Endothelial cell of hepatic sinusoid (primary cell): ENCODE measurements at regions not wholly inside any gene's neighbourhood (a gene's known extent, or its start where the extent isn't known, plus 50 kb on each side); places are given as distances from the start of the nearest gene placed in this dataset.

Source experiments
- in situ Hi-C: cut with HindIII; loops from 2 replicates; pipeline ENCODE4 v1.10.0; 2017; ENCODE audit warnings: low sequenced_read_pairs

- in situ Hi-C loops = no loop called here
Observed at GRCh38 chr10:94085766-94086437, 92.2 kb downstream of the PLCE1 start.

- in situ Hi-C loops = no loop called here
Observed at GRCh38 chr10:94088926-94089381, 95.2 kb downstream of the PLCE1 start.

DNA sequence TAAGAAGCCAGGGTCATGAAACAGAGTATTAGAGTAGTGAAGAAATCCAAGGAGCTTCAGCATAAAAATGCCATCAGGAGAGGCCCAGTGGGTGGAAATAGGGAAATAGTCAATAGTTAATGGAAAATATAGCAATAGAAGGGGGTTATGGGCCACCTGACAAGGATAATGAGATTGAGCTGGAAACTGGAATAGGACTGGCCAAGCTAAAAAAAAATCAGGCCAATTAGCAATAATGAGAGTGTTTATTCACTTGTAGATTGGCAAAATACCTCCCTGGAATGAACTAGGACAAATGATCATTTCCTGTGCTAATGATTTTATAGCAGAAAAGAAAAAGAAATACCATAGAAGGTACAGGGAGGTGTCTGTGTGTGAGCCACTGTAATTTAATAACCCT lies 97.9 kb downstream of the PLCE1 start:
- in situ Hi-C loops = no loop called here

DNA sequence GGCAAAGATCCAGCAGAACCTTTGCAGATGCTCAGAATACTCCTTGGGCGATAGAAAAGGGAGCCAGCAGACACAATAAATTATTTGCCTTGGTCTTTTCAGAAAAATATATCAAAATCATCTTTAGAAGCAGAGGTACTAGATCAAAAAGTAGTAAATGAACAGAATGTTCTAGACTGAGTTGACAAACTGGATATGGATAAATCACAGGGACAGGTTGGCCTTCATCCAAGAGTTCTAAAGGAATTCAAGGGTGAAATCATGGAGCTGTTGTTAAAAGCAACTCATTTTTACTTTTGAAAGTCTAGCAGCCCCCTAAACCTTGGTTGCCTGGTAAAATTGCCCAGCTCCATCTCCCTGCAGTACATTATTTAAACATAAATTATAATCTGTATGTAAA lies 99.1 kb downstream of the PLCE1 start:
- in situ Hi-C loops = no loop called here

GRCh38 chr10:94093286-94093905 lies 99.7 kb downstream of the PLCE1 start:
- in situ Hi-C loops = no loop called here

GRCh38 chr10:94094540-94094939 lies 100.8 kb downstream of the PLCE1 start:
- in situ Hi-C loops = no loop called here

- in situ Hi-C loops = no loop called here
Observed at GRCh38 chr10:94097656-94098055, 103.9 kb downstream of the PLCE1 start.

DNA sequence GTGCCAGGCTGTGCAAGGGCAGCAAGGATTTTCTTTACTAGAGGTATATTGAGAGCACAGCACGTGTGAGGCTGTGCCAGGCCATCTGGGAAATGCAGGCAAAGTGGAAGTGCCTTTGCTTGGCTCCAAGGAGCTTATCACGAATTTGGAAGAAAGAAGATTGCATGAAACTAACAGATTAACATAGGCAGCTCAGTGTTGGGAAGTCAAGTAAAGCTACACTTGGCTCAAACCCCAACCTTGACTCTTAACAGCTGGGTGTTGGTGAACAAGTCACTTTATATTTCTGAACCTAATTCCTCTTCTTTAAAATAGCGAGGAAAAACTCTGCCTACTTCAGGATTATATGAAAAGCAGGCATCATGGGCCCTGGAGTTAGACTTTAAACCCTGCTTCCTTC lies 105.2 kb downstream of the PLCE1 start:
- in situ Hi-C loops = no loop called here

DNA sequence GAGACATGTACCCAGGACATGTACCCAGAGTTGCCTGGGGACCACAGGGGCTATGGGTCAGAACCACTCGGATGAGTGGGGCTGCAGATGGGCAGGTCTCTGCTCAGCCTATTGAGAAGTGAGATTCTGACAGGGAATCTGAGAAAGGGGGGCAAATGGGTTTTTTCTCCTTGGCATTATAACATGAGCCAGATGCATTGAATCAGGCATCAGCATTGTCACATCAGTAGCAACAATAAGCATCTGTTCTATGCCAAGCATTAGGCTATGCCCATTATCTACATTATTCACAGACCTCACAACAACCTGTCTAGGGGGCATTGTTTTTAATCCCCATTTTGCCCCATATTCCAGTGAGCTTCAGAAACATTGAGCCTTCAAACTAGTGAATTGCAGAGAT lies 108.2 kb downstream of the PLCE1 start:
- in situ Hi-C loops = no loop called here

- in situ Hi-C loops = no loop called here
Observed at GRCh38 chr10:94102436-94102835, 108.7 kb downstream of the PLCE1 start.

DNA sequence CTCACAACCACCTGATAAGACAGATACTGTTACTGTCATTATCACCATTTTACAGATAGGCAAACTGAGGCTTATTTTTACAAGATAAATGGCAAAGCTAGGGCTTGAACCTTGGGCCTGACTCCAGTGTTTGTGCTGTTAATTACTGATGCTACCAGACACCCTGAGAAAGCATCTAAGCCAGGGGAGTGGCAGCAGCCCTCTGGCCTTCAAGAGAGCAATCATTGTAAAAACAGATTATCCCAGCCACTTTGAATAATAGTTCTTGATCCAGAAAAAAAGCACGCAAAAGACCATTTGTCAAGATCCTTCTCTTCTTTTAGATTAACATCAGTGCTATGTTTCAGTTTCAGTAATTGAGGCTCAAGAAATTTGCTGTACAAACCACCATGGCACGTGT lies 109.5 kb downstream of the PLCE1 start:
- in situ Hi-C loops = no loop called here

GRCh38 chr10:94103801-94104221 lies 110.1 kb downstream of the PLCE1 start:
- in situ Hi-C loops = no loop called here

DNA sequence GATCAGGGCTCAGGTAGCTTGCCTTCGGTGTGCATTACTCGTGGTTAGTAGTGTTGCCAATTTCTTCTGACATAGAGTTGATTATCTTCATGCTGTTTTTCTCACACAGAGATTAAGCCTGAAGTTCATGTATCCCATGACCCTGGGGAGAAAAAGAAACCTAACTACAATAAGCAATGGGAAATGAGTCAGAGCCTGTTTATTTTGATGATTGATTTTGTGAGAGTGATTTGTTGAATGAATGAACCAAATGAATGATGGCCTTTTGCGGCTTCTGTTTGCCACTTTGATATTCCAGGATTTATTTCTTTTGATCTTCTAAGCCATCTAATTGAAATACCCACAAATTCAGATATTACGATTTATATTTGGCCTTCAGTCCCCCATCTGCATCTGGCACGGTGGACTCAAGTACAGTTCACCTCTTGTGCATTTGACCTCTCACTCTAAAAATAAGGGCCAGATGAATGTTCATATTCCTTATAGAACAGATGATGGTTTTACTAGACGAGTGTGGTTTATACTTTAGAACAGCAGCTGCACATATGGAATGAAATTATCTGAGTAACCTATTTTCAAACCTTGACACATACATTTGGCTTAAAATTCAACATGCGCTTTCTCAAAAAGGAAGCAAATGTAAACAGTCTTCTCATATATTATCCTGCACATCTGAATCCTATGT lies 110.7 kb downstream of the PLCE1 start:
- in situ Hi-C loops = no loop called here

- in situ Hi-C loops = no loop called here
Observed at GRCh38 chr10:94105226-94105625, 111.5 kb downstream of the PLCE1 start.

DNA sequence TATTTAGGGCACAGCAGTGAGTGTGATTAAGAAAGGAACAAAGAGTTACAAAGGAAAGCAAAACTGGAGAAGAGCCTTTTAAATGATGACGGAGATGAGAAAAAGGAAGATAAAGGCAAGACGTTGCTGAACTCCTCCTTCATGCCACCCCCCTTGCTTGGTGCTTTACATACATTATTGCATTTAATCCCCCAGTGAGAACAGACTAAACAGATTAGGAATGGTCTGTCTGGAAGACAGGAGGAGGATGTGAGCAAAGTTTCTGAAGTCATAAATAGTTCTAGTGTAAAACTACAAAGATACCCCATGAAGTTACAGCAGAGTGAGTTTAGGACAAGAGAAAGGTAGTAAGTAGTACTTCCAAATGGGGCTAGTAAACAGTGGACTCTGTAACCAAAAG lies 113.5 kb downstream of the PLCE1 start:
- in situ Hi-C loops = no loop called here

DNA sequence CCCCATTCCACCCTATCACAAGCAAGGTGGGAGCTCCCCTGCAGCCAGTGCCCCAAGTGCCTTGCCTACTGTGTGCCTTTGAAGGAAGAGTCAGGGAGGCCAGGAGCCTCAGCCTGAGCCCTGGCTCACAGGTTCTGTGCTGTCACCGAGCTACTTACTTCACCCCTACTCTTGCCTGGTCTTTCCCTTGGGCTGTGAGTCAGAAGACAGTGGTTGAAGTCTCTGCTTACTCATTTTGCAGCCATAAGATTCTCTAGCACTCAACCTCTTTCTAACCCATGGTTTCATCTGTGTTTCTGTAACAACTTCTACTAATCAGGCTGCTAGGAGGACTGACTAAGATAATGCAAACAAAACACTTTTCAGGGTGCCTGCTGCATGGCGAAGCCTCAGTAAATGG lies 114.5 kb downstream of the PLCE1 start:
- in situ Hi-C loops = no loop called here

DNA sequence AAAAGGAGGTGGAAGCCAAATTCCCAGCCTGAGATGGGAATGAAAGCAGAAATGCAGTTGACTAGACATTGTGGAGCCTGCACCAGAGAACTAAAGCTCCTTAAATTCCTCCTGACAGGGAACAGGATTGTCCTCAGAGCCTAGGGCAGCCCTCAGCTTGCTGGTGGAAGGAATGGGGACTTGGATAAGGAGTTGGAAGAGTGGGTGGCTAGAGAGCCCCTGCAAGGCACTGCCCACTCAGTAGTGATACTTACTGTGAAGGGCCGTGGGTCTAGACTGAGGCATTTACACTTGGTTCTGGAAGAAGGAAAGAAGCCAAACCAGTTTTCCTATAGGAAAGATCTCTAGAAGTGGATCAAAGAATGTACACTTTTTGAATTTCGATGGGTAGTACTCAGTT lies 117.6 kb downstream of the PLCE1 start:
- in situ Hi-C loops = no loop called here

DNA sequence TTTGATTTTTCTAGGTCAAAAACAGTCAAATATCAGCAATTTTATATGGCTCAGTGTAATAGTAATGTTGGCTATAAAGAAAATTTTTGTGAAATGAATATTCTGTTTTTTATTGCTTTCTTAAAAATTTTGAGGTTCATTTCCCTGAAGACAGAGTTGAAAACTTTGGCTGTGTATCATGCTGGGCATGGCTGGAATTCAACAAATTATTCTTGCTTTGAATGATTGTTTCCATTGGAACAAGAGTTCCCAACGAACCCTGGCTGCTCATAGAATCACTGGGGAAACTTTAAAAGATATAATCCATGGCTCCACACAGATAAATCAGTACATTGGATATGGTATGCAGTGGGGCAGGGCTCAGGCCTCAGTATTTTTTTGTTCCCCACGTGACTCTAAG lies 118.6 kb downstream of the PLCE1 start:
- in situ Hi-C loops = no loop called here

- in situ Hi-C loops = no loop called here
Observed at GRCh38 chr10:94115725-94116124, 122.0 kb downstream of the PLCE1 start.

GRCh38 chr10:94116848-94117247 lies 123.1 kb downstream of the PLCE1 start:
- in situ Hi-C loops = no loop called here

DNA sequence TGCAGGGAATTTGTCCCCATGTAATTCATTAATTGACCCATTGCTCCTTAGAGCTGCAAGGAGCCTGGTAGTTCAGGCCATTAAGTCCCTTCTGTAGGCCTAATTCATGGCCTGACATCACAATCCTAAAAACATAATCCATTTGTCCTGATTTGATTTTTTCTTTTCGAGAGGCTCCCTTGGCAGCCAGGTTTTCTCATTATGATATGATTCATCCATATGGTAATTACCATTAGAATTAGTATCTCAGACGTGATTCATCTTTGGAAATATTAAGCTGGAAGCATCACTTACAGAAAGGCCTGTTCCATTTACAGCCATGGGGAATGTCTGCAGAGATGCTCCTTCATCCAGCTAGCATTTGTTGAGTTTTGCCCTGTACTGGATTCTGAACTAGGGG lies 128.5 kb downstream of the PLCE1 start:
- in situ Hi-C loops = no loop called here
